Stimulated activated CD8-positive, alpha-beta memory T cell treated with anti-CD3 and anti-CD28 coated beads, Interleukin-4, amount 100 ng/mL, for 48 hours (primary cell): ENCODE measurements at regions not wholly inside any gene's neighbourhood (a gene's known extent, or its start where the extent isn't known, plus 50 kb on each side); places are given as distances from the start of the nearest gene placed in this dataset.

Source experiments
- DNase-seq: peaks from one replicate; pipeline ENCODE4 v3.0.0-alpha.2; 2020

DNA sequence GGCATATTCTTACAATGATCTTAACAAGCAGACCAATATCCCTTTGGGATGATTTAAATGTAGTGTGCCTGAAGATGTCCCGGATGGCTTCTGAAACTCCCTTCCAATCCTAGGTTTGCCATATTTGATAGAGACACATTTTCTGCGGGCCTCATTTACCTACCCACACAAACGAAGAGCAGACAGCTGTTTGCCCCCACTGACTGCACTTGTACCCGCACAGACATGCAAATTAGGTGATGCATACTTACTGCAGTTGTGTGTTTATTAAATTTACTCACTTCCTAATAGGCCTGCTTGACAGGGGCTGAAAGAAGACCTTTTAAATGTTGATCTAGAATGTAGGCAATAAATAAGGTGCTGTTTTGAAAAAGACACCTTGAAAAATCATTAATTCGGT, 257.9 kb upstream of the RRP15 start:
- no peak for DNase-seq

- DNase-seq, result no peak
Observed at GRCh38 chr1:218030846-218031245, 254.2 kb upstream of the RRP15 start.

DNA sequence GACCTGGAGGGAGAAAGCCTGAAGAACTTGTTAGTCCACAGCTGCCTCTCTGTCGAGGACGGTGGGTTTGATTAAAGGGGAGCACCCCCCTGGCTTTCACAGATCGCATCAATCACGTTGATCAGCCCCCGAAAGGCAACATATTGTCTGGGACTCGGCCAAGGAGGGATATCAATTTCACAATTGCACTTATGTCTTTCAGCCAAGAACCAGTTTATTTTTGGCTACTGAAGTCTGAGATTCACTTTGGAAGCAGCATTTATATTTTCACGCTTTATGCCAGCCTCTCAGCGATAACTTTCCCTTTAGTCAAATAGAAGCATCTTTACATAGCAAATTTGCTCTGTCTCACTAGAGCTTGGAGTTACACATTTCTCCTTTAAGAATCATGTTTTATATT, 253.2 kb upstream of the RRP15 start:
- no peak for DNase-seq

- no peak for DNase-seq
Observed at GRCh38 chr1:218034468-218034867, 250.6 kb upstream of the RRP15 start.

GRCh38 chr1:218048828-218049420, 236.2 kb upstream of the RRP15 start:
- no peak for DNase-seq

GRCh38 chr1:218049641-218050040, 235.5 kb upstream of the RRP15 start:
- no peak for DNase-seq

DNA sequence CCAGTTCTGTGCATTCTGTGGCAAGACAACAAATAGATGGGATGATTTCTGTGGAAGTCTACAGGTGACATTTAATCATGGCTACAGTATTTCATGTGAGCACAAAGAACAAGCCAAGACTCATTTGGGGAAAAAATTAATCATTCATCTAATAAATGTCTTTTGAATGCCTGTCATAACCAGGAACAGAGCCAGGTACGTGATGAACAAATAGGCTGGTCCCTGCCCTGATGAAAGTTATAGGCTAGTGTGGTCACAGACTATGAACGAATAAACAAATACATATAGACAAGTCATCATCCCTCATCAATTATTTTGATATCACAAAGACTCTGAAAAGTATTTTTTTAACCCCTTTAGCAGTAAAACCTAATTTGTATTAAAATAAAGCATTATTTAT, 226.4 kb upstream of the RRP15 start:
- no peak for DNase-seq

GRCh38 chr1:218064426-218064825, 220.7 kb upstream of the RRP15 start:
- no peak for DNase-seq

DNA sequence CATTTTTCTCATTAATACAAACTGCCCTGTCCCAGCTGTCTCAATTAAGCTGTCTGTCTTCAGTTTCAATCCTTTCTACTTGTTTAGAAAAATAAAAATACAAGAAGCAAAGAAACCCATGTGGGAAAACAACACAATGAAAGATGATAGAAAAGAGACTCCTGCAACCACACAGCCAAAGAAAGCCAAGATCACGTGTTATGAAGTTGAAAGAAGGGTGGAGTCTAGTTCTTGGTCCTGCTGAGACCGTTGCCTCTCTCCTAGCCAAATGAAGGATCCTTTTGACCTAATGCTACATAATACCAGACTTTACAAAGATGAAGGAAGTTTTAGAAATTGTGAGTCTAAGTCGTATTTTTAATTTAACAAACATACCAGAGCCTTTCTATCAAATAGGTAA, 218.8 kb upstream of the RRP15 start:
- no peak for DNase-seq

GRCh38 chr1:218068241-218068640, 216.9 kb upstream of the RRP15 start:
- DNase-seq, result no peak

DNA sequence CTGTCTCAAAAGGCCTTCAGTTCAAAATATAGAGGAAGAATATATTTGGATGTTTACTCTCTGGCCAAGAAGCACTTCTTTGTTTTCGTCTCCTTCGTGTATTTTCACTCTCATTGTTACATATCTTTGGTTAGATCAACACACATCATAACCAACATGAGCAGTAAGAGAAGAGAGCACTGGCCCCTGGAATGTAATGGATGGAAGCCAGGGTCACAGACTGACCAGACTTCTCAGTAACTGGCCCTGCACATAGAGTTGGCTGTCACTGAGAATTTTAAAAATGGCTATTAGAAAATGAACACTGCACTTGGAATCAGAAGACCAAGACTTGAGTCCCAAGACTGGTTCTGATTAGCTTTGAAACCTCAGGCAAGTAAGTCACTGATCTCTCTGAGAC, 215.9 kb upstream of the RRP15 start:
- DNase-seq, result no peak

GRCh38 chr1:218073062-218073461, 212.0 kb upstream of the RRP15 start:
- DNase-seq, result no peak

GRCh38 chr1:218078916-218079315, 206.2 kb upstream of the RRP15 start:
- no peak for DNase-seq

DNA sequence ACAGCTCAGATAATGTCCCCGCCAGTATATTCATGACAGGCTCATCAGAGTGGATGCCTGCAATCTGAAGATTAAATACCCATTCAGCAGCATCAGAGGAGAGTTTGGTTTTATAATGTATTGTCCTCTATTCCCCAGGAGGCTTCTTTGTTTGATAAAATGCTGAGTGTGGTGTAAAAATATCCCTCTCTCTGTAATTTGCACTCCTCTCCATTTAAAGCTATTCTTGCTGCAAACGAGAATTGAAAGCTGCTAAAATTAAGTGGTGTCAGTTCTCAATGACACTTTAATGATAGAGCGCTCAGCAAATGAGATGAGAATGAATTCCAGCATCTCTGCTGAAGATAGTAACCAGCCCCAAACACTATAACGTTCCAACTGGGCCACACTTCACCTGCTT, 205.7 kb upstream of the RRP15 start:
- no peak for DNase-seq

- no peak for DNase-seq
Observed at GRCh38 chr1:218079820-218080219, 205.3 kb upstream of the RRP15 start.

- no peak for DNase-seq
Observed at GRCh38 chr1:218080863-218081262, 204.2 kb upstream of the RRP15 start.

DNA sequence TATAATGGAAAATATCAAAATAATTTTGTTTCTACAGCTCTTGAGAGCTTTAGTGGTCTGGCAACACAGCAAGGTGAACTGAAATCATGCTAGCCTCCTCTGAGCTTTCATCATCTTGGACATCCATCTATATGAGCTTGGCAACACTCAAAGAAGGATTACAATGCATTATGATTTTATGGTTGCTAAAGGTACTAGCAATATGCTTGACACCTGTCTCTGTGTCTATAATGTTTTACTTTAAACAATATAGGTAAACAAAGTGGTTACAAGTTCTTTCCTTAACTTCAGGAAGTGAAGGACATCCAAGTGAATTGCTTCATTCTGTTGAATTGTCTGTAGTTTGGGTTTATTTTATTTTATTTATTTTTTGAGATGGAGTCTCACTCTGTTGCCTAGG, 203.7 kb upstream of the RRP15 start:
- DNase-seq, result no peak

- DNase-seq, result no peak
Observed at GRCh38 chr1:218090459-218090858, 194.6 kb upstream of the RRP15 start.

DNA sequence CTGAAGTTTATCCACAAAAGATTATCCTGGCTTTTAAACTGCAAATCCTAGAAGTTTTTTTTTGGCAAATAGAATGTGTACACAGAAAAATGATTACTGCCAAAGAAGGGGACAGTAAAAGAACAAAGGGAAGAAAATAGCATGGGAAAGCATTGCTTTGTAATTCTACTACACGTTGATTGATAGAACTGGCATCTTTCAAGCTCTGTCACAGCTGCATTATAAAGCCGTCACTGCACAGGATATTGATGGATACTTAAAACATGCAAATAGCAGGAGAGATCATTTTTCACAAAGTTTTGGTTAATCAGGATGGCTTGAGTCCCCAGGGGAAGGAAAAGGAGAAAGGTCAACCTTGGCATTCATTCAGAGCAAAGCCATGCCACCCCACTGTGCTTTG, 183.7 kb upstream of the RRP15 start:
- DNase-seq, result no peak

- no peak for DNase-seq
Observed at GRCh38 chr1:218108034-218108433, 177.1 kb upstream of the RRP15 start.

DNA sequence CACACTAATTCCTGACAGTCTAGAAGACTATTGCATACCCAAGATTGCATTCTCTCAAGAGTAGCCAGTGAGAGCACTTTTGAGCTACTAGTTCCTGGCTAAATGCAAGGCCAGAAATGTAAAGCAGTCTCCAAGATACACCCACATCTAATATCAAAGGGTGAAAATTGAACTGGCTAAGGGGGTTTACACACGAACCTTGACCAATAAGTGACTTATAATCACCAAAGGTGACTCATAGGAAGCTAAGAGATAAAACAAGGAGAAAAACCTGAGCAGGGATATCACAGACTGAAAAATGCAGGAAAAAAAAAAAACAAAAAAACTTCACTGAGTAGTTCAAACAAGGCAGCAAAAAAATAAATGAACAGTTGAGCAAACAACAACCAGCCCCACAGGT, 172.2 kb upstream of the RRP15 start:
- no peak for DNase-seq

- no peak for DNase-seq
Observed at GRCh38 chr1:218123968-218124367, 161.1 kb upstream of the RRP15 start.

GRCh38 chr1:218135371-218135770, 149.7 kb upstream of the RRP15 start:
- no peak for DNase-seq

- DNase-seq, result no peak
Observed at GRCh38 chr1:218139761-218140160, 145.3 kb upstream of the RRP15 start.

DNA sequence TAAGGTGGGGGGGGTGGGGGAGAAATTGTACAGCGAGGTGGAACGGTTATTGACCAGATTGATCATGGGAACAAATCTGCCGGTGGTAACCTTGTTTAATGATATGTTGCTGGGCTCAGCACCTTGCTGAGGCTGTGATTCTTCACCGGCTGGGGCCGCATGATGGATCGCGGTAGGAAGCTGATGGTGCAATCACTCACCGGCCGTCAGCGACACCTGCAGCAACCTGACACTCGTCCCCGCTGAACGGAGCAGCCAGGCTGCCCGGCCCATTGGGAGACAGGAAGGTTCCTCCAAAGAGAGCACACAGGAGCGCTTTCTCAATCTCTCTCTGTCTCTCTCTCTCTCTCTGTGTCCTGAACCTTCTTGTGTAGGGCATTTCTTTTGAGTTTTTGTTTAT, 128.5 kb upstream of the RRP15 start:
- DNase-seq, result no peak

DNA sequence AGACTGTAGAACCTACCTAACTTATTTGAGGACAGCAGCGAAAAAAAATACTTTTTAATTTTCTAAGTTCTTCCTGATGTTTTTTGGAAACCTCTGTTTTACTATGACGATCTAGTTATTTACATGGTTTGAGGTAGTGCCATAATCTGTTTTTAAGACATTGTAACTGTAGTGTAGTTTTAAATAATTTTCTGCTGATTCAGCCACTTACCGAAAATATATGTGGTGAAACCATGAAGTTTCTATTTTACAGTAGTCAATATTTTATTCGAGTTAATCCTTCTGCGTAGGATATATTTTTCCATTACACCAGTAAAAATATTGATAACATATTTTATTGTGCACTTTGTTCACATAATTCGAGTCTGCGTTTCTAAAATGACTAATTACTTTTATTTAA, 121.7 kb upstream of the RRP15 start:
- DNase-seq, result no peak
